GM19438 (cell line): ENCODE measurements at regions not wholly inside any gene's neighbourhood (a gene's known extent, or its start where the extent isn't known, plus 50 kb on each side); places are given as distances from the start of the nearest gene placed in this dataset.

Experiments used
- ATAC-seq: cut with Tn5 transposase; IDR thresholded peaks from one replicate; pipeline ENCODE4 v1.9.1; 2021; ENCODE audit warnings: low read depth; ENCODE audit not compliant: unreplicated experiment

DNA sequence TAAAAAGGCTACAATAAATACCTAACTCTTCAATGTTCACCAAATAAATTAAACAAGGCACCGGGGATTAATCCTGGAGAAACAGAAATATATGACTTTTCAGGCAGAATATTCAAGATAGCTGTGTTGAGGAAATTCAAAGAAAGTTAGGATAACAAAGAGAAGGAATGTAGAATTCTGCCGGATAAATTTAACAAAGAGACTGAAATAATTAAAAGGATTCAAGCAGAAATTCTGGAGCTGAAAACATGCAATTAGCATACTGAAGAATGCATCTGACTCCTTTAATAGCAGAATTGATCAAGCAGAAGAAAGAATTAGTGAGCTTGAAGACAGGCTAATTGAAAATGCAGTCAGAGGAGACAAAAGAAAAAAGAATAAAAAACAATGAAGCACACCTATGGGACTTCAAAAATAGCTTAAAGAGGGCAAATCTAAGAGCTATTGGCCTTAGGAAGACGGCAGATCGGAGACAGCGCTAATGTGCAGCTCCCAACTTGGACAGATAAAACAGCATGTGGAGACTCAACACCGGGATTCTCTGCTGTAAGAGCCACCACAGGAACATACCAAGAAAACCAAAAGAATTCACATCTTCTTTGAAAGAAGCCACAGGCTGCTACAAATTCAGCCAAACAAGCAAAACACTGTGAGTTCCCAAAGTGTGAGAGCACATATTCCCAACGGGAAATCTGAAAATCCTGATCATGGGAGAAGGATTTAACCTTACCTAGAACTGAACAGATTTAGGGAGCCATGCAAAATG, 1290.9 kb downstream of the PCDH18 start:
- ATAC-seq: no peak

DNA sequence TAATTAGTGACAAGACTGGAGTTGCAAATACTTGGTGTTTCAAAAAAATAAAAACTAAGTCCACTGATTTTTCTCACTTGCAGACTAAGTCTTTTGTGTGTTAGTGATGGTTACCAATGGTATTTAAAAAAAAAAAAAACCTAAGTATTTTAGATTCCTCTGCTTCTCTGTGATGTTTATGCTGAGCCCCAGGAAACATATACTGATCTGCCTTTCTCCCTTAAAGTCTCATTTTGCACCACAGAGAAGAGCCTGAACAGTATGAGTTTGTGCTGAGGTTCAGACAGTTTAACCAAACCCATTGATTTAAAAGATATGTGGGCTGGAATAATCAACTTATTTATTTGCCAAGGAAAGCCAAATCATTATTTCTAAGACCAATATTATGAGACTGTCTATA, 1305.0 kb downstream of the PCDH18 start:
- no peak for ATAC-seq

DNA sequence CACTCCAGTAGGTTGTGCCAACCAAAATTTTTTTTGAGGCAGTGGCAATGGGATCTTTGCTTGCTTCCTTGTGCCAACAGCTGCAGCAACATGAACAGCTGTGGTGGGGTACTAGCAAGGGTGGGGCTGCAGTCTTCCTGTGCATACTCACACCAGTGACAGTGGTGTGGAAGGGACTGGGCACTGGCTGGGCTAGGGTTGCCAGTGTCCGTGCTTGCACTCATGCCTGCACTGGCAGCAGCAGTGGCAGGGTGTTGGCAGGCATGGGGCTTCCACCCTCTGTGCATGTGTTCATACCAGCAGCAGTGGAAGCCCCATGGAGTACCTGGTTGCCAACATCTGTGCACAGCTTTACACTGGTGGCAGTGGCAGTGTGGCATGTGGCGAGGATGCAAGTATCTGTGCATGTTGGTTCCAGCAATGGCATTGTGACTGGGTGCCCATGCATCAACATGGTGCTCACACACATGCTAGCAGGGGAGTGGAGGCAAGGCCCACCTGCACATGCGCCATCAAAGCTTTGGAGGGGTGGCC, 1312.6 kb downstream of the PCDH18 start:
- ATAC-seq: no peak

DNA sequence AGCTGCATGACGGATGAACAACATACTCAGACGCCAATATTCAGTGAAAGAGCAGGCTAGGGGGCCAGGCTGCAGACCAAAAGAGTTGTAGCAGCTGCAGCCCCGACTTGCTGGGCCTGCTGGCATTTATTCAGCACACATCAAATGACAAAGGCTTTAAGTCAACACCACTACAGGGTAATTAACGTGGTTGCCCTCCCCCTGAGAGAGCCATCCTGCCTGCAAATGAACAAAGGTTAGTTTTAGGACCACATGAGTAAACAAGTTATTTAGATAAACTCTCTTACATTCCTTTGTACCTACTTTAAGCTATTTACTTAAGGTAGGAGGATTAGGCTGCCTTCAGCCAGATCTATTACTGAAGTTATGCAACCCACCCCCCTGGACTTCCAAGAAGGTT, 1329.1 kb downstream of the PCDH18 start:
- no peak for ATAC-seq

DNA sequence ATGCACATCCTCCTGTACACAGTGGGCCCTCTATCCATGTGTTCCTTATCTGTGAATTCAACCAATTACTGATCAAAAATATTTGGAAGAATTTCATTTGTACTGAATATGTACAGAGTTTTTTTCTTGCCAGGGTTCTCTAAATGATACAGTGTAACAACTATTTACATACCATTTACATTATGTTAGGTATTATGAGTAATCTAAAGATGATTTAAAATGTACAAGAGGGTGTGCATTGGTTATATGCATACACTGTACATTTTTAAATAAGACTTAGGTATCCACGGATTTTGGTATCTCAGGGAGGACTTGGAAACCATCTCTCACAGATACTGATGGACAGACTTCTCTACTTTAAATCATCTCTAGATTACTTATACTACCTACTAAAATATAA, 1333.9 kb downstream of the PCDH18 start:
- no peak for ATAC-seq

DNA sequence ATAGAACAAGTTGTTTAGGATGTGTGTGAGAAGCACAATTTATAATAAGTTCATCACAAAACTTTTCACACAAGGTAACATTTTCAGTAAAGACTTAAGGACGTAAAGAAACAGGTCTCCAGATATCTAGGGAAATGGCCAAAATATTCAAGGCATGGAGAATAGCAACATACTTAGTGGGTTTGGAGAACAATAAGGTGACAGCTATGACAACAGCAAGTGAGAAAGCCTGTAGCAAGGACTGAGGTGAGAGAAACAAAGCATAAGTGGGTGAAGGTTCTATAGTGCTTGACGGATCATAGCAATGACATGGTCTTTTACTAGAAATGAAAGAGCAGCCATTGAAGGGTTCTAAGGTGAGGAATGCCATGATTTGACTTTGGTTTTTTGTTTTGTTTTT, 1337.3 kb downstream of the PCDH18 start:
- no peak for ATAC-seq

DNA sequence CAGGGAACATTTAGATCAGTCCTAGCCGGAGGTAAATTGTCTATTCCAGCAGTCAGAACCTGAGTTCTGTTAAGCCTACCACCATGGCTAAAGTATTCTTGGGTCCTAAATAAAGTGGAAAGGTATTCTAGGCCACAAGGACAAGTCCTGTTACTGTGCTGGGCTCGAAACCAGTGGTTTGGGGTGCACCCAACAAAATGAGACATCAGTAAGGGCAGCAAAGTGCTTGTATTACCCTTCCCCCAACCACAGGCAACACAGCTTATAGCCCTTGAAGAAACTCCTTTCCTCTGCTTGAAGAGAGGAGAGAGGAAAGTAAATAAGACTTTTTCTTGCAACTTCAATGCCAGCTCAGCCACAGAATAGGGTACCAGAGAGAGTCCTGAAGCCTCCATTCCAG, 1345.6 kb downstream of the PCDH18 start:
- ATAC-seq: no peak

DNA sequence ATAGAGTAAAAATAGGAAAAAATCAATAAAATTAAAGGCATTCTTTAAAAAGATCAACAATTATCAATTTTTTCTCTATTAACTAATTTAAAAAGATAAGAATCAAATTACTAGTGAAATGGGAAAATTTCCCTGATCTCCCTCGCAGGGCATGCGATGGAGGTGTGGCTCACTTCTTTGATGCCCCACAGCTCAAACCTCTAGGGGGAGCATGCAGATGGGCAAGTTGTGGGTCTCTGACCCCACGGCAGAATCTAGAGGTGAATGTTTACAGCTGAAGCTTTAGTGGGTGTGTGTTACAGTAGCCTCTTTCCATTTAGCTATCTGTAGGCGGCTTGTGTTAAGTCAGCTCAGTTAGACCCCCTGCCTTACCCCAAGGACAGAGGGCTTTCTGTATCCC, 1348.8 kb downstream of the PCDH18 start:
- no peak for ATAC-seq

DNA sequence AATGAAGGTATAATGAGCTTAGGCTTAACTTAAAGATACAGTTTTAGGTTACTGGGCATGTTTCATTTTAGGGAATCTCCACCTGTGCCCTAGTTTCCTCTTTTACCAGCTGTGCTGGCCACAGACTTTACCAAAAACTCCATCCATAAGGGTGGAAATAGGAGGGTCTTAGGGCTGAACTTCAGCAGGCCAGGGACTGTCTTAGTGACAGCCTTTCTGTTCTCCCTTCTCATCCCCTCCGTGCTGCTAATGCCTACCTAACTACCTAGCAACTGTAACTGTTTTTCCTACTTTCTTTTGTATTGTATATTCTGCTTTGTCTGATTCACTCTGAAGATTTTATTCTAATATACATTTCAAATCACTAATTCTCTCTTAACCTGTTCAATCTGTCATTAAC, 1375.3 kb downstream of the PCDH18 start:
- ATAC-seq: no peak

DNA sequence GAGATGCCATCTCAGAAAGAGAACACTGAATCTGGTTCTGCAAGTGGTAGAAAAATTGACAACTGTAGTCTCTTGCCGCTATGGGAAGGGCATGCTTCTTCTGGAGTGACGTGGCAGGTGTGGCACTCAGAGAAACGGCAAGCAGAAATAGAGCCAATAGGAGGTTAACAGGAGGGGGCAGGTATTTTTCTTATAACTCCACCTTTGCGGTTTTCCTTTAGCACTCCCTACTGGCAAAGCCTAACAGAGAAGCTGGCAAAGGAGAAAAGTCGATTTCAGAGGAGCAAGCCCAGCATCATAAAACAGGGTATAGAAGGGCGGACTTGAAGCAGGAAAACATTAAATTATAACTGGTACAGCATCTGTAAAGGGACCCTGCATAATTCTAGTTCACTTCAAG, 1382.2 kb downstream of the PCDH18 start:
- ATAC-seq: no peak

DNA sequence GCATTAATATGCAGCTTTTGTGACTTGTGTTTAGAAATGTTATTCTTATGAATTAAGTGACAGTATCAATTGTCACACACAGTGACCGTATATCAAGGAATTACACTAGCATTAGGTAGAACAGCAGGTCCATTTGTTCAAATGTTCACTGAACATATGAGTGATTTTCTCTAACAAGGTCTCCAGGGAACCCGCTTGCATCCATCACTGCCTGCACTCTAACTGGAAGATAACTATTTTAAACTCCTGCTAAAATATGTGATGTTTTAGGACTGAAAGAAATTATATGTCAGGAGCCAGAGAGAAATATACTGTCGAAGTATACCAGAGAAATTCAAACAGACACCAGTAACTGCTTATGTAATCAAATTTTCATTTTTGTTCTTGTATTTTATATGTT, 1395.7 kb downstream of the PCDH18 start:
- no peak for ATAC-seq

DNA sequence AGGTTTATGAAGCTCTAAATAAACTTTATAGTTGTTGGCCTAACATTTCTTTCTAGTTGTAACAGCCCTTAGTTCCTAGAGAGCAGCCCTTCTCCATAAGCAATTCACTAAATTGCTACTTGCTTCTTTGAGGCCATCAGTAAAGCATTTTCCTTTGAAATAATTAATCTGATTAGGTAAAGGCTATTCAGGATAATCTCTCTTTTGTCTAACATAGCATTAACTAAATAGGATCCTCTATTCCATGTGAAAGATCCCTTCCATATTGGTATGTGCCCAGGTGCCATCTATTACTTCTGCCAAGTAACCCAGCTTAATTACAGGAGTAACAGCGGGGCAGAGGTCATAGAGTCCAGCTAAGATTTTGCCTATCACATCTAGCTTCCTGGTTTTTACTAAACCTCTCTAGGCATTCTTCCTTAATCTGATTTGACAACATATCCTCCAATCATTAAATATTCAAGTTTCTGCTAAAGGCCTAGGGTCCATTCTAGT, 1408.0 kb downstream of the PCDH18 start:
- no peak for ATAC-seq

DNA sequence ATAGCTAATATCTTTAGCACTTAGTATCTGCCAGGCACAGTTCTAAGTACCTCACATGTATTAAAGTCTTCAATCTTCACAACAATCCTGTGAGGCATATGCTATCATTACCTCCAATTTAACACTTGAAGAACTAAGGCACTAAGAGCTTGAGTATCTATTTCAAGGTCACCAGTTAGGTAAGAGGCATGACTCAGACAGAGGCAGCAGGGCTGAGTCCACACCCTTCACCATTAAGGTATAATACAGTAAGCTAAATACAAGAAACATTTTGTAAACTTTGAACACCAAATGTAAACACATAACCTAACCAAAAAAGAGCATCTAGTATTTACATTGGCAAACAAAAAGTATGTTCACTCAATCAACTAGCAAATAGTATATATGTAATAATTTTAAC, 1410.9 kb downstream of the PCDH18 start:
- no peak for ATAC-seq

DNA sequence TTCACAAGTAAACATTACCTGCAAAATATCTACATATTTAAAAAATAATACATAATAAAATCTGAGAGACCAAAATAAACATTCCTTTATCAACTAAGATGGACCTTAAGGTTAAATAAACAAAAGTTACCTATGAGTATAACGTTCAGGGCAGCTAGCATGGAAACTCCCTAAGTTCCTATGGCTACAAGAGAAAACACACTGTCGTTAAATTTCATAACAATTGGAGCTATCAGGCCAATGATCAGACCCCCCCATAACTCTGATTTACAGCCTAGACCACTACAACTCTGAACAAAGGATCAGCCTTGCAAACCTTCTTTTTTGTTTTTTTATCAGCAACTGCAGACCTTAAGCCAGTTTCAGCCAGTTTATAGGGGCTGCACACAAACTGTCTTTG, 1418.4 kb downstream of the PCDH18 start:
- ATAC-seq: no peak

DNA sequence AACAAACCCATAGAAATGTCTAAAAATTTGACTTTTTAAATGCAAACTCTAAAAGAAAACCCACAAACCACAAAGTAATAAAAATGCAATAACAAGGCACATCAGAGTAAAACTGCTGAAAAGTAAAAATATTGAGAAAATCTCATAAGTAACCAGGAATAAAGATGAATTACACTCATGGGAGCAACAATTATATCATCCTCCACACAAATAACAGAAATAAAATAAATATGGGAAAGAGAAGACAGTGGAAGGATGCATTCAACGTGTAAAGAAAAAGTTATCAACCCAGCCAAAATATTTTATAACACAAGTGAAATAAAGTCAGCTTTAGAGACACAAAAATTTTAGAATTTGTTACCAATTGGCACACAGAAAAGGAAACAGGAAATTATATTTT, 1420.2 kb downstream of the PCDH18 start:
- ATAC-seq: no peak

DNA sequence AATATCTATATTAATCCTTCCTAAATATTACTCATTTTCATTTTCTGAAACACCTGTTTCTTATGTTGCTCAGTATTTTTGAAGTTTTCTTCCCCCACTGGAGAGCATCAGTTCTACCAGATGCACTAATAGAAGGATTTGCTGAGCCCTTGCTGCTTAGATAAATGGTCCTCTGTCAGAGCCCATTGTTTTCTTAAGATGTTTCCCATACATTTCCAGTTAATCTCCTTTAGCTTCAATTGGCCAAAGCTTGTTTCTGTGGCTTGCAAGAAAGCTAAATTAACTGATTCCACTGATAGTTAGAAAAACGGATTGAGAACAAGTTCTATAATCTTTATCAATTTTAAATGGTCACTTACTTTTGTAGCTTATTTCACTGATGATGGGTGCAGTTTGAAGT, 1425.5 kb downstream of the PCDH18 start:
- no peak for ATAC-seq

DNA sequence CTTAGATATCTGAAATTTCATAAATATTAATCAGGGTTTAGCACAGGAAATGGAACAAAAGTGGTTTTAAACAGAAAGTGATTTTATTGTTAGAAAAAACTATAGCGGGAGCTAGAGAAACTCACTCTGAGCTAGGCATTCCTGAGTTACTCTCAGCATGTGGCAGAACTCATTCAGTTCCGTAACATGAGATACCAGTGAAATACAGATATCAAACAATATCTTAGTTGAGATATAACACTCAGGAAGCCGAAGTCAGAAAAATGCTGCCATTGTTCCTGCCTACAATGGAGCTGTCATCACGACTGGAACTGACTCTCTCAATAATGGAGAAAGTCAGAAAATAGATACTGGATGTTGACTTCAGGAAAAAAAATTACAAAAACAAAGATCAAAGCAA, 1428.7 kb downstream of the PCDH18 start:
- ATAC-seq: no peak

DNA sequence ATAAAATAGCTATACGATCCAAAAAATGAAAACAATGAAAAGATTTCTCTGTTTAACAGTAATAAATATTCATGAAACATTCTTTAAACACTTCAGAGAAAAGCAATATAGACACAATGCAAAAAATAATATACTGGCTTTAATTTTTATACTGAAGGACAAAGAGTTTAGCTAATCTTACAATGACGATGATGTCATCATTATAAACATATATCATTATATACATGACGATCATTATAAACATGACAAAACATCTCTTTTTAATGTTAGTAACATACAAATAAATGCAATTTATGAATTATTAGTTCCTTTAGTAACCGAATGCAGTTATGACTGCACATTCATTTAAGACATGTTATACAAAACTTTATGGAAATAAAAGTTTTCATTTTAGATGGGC, 1434.6 kb downstream of the PCDH18 start:
- ATAC-seq: no peak

DNA sequence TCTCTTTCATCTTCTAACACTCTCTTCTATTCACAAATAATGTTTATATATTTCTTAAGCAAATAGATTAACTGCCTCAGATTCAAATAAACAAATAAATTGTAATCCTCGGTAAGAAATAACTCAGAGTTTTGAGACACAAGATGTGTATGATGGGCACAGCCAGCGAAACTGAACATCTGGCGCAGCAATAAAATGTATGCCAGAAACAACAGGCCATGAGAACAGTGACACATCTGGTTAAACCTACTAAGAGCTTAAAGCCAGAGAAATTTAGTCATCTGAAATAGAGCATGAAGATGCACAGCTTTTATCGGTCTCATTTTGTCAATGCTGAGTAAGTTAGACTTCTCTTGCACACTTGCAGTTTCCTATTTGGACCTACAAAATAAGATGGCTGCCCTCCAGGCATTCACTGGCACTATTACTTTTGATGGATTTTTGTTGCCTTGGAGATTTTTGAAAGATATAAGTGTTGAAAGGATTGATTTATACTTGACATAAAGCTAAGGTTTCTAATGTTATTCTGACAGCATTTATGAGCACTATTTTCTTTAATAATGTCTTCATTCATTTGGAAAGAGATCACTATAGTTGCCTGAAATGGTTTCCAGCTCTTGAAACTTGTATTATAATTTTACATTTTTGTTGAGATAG, 1444.0 kb downstream of the PCDH18 start:
- ATAC-seq: no peak

DNA sequence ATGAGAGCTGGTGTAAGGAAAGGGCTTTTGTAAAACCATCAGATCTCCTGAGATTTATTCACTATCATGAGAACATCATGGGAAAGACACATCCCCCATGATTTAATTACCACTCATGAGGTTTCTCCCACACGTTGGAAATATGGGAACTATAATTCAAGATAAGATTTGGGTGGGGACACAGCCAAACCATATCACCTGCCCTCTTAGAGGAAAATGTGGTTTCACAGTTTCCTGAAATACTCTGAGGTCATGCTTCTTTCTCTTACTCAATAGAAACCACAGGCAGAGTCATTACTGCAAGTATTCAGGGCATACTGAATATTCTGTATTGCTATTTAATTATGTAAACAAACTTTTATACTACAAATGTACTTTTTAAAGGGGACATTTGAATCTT, 1453.3 kb downstream of the PCDH18 start:
- no peak for ATAC-seq

DNA sequence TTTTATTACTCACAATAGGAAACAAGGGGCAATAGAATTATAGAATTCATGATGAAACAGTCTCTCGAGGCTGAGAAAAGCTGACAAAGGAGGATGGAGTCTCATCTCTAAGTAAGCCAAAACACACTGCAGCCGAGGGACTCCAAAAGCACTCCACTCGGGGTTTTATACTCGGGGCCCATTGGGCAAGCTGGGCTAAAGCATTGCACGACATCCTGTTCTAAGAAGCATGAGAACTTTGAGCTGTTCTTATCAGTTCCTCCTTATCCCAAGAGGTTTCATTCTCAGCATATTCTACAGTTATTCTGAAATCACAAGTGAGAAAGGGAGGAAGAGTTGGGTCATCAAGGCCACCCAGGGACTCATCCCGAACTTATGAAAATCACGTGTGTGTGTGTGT, 1475.5 kb downstream of the PCDH18 start:
- no peak for ATAC-seq

DNA sequence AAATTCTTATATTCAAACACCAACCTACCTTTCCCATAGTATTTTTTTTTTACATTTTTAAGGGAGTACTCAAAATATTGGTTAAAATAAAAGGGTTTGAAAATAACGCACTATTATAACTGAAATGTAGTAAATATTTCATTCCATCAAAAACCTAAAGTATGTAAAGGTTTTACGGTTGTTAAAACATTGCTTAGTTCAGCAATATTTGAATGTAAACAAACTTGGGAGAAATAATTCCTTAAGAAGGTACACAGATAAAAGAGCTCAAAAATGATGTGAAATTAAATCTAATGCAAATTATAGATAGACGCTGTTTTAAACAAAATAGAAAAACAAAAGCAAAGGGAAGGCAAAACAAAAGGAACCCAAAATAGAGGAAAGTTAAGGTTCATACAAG, 1476.9 kb downstream of the PCDH18 start:
- no peak for ATAC-seq
